Activated CD8-positive, alpha-beta memory T cell treated with anti-CD3 and anti-CD28 coated beads, Interleukin-2, amount 50 U/mL, for 24 hours (primary cell): ENCODE measurements at regions not wholly inside any gene's neighbourhood (a gene's known extent, or its start where the extent isn't known, plus 50 kb on each side); places are given as distances from the start of the nearest gene placed in this dataset.
"Not testable (repeated sequence)": the region's sequence is repeated elsewhere in the genome, so short reads cannot be mapped to it uniquely, and the experiment has no call there.

Experiments used
- DNase-seq: peaks from one replicate; pipeline ENCODE4 v3.0.0-alpha.2; 2020; ENCODE audit errors: extremely low read depth

- no peak for DNase-seq
Measured at GRCh38 chr3:110478377-110479054, 593.1 kb upstream of the NECTIN3 start.

DNA sequence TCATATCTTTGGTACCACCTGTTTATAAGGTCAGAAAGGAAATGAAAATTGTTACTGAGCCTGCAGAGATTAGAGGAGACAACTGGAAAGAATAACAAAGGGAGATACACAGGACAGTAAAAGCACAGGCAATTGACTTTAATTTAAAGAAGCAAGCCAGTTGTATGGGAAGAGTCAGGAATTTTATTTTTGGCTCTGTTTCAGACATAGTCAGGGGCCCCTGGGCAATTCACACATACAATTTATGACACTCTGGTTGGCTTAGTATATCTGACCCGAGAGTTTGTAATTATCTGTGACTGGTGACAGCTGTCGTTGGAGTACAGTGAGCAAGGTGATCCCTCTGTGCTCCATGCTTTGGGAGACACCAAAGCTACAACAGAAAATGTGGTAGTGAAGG lies 591.9 kb upstream of the NECTIN3 start:
- no peak for DNase-seq

DNA sequence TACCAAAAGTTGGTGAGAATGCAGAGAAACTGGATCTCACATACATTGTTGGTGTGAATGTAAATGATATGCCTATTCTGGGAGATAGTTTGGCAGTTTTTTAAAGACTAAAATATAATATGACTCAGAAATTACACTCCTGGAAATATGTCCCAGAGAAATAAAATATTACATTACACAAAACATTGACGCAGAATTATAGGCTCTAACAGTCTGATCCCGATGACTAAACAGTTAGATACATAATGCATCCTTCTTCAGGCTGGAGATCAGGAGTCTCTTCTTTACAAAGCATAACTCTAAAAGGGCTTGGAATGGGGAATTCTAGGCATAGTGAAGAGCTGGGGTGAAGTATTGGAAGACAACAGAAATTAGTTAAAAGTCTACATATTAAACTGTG lies 586.2 kb upstream of the NECTIN3 start:
- no peak for DNase-seq

DNA sequence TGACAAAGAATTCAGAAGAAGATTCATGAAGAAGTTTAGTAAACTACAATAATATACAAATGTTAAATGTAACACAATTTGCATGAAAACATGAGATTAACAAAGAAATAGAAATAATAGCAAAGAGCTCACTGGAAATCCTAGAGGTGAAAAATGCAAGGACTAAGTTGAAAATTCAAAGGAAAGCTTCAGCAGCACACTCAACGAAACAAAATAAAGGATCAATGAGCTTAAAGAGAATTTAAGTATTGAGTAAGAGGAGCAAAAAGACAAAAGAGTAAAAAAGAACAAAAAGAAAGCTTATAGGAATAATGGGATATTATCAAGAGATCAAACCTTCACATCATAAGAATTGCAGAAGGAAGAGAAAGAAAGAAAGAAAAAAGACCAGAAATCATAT lies 583.8 kb upstream of the NECTIN3 start:
- DNase-seq: no peak

DNA sequence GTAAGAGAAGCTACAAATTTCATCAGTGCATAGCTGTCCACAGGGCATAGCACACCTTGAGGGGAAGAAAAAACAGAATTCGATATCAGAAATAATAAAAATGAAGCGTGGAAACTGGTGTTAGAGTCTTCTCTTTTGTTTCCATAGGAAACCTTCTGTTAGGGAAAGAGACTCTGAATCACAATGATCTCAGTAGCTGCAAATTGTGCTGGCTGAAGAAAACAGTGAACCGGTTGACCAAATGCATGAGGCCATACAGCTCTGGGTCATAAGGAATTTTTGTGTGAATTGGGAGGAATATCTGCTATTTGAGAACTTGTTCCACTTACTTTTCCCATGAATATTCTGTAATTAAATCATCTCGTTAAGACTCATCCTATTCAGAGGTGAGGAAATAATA lies 580.2 kb upstream of the NECTIN3 start:
- DNase-seq: no peak

DNA sequence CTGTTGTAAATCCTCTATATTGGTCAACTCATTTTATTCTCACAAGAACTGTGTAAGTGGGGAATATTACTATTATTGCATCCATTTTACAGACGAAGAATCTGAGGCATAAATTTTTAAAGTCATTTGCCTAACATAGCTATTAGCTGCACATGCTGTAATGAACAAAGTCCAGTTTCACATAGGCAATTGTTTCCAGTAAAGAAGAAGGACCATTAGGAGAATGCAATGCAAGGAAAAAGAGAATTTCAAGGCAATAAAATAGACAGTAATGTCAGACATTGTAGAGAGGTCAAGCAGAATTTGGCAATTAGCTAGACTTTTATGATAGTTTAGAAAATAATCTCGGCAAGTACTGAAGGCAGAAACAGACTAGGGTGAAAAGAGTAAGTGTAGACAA lies 578.7 kb upstream of the NECTIN3 start:
- no peak for DNase-seq

- no peak for DNase-seq
Measured at GRCh38 chr3:110493438-110494092, 578.1 kb upstream of the NECTIN3 start.

GRCh38 chr3:110494093-110494490 lies 577.5 kb upstream of the NECTIN3 start:
- DNase-seq: no peak

DNA sequence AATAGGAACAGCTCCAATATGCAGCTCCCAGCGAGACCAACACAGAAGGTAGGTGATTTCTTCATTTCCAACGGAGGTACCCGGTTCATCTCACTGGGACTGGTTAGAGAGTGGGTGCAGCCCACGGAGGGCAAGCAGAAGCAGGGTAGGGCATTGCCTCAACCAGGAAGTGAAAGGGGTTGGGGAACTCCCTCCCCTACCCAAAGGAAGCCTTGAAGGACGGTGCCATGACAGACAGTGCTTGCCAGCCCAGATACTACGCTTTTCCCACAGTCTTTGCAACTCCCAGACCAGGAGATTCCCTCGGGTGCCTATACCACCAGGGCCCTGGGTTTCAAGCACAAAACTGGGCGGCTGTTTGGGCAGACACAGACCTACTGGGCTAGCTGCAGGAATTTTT lies 576.9 kb upstream of the NECTIN3 start:
- DNase-seq: no peak

DNA sequence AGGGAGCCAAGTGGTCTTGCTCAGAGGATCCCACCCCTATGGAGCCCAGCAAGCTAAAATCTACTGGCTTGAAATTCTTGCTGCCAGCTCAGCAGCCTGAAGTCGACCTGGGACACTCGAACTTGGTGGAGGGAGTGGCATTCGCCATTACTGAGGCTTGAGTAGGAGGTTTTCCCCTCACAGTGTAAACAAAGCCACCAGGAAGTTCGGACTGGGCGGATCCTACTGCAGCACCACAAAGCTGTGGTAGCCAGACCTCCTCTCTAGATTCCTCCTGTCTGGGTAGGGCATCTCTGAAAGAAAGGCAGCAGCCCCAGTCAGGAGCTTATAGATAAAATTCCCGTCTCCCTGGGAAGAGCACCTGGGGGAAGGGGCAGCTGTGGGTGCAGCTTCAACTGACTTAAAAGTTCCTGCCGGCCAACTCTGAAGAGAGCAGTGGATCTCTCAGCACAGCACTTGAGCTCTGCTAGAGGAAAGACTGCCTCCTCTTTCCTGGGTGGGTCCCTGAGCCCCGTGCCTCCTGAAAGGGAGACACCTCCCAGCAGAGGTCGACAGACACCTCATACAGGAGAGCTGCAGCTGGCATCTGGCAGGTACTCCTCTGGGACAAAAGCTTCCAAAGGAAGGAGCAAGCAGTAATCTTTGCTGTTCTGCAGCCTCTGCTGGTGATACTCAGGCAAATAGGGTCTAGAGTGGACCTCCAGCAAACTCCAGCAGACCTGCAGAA lies 576.3 kb upstream of the NECTIN3 start:
- no peak for DNase-seq

- no peak for DNase-seq
Measured at GRCh38 chr3:110504401-110504800, 567.2 kb upstream of the NECTIN3 start.

DNA sequence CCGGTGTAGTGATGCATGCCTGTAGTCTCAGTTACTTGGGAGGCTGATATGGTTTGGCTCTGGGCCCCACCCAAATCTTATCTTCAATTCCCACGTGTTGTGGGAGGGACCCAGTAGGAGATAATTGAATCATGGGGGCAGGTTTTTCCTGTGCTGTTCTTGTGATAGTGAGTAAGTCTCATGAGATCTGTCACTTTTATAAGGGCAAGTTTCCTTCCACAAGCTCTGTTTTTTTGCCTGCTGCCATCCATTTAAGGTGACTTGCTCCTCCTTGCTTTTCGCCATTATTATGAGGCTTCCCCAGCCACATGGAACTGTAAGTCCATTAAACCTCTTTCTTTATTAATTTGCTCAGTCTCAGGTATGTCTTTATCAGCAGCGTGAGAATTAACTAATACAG lies 566.7 kb upstream of the NECTIN3 start:
- no peak for DNase-seq

- no peak for DNase-seq
Measured at GRCh38 chr3:110506890-110507289, 564.7 kb upstream of the NECTIN3 start.

DNA sequence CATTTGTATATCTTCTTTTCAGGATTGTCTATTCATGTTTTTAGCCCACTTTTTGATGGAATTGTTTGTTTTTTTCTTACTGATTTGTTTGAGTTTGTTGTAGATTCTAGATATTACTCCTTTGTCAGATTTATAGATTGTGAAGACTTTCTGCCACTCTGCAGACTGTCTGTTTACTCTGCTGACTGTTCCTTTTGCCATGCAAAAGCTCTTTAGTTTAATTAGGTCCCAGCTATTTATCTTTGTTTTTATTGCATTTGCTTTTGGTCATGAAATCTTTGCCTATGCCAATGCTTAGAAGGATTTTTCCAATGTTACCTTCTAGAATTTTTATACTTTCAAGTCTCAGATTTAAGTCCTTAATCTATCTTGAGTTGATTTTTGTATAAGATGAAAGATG lies 564.0 kb upstream of the NECTIN3 start:
- DNase-seq: not testable (repeated sequence)

DNA sequence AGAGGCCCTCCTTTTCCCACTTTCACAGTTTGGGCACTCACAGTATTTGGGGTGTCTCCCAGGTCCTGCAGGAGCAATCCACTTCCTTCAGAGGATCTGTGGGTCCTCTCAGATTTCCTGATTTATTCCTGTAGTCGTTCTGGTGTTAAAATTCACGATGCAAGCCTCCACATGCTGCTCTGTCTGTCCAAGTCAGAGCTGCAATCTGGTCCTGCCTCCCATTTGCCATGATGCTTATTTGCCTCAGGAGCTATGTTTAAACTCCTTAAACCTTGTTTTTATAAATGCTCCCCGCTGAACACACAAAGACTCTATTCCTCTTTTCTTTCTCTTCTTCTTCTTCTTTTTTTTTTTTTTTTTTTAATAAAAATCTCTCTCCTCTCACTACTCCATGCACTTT lies 558.7 kb upstream of the NECTIN3 start:
- DNase-seq: no peak

- no peak for DNase-seq
Measured at GRCh38 chr3:110518031-110518430, 553.6 kb upstream of the NECTIN3 start.

- no peak for DNase-seq
Measured at GRCh38 chr3:110519071-110519470, 552.5 kb upstream of the NECTIN3 start.

GRCh38 chr3:110521019-110521418 lies 550.6 kb upstream of the NECTIN3 start:
- no peak for DNase-seq

DNA sequence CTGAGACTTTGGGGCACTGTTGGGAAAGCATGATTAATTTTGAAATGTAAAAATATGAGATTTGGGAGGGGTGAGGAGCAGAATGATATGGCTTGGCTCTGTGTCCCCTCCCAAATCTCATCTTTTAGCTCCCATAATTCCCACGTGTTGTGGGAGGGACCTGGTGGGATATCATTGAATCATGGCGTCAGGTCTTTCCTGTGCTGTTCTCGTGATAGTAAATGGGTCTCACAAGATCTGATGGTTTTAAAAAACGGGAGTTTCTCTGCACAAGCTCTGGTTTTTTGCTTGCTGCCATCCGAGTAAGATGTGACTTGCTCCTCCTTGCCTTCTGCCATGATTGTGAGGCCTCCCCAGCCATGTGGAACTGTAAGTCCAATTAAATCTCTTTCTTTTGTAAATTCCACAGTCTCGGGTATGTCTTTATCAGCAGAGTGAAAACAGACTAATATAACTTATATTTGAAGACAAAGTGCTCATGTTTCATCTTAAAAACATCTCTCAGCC lies 546.0 kb upstream of the NECTIN3 start:
- DNase-seq: not testable (repeated sequence)

- no peak for DNase-seq
Measured at GRCh38 chr3:110526777-110527727, 544.6 kb upstream of the NECTIN3 start.

DNA sequence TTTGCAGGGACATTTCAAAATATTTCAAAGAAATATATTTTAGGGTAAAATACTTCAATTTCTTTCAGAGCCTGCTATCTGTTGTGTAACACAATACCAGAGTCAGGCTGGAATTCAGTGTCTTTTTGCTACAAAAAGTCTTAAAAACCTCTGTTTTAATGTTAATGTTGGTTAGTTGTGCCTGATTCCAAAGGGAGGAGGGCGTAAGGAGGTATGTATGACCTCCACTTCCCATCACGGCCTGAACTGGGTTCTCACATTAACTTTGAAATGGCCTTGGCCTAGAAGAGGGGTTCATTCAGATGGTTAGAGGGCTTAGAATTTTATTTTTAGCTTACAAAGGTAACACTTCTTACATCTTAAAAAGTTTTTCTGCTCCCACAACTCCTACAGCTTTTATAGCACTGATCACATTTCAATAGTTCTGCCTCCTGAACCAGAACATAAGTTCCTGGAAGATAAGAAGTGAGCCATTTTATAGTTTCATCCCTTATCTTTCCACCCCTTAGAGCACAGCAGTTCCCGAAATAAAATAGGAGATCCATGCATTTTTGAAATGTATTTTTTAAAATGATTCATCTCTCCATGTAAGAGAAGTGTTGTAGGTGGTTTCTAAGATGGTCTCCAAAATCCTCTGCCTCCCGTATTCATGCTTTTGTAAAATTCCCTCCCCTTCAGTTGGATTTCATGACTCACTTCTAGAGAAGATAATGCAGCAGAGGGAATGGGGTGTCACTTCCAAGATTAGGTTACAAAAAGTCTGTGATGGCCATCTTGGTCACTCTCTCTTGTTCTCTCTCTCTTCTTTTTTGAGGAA lies 543.1 kb upstream of the NECTIN3 start:
- no peak for DNase-seq
